ENCODE measurements at regions not wholly inside any gene's neighbourhood (a gene's known extent, or its start where the extent isn't known, plus 50 kb on each side); places are given as distances from the start of the nearest gene placed in this dataset.

GRCh38 chr13:31912647-31913401, 118.8 kb upstream of the FRY start:
- WGBS (ENCODE audit: insufficient coverage) = 100% methylated on average over 1 of the region's 2 CpGs
- no peak overlapping the region for H3K4me3 ChIP-seq (ENCODE audit: control insufficient read depth in 1 of 7, extremely low read depth in 1 of 7, insufficient read depth in 4 of 7, low read depth in 2 of 7, low read length in 6 of 7)
- ChIA-PET POLR2A (no interaction called here), CTCF (interaction anchor here (0.9 to 1.4 kb wide), 3 partner anchors 8 to 74 kb away, joined by 3 to 4 read pairs (median 3); no protein-coding TSS in a partner anchor)
- H3K27ac ChIP-seq (ENCODE audit: insufficient read depth in 1 of 2, low read depth in 1 of 2, low read length in 2 of 2, poor library complexity in 1 of 2, severe bottlenecking in 2 of 2) = no peak overlapping the region
- H3K27me3 ChIP-seq (replicated peaks in 2 of 5; ENCODE audit: control insufficient read depth in 4 of 5, insufficient read depth in 5 of 5, low read length in 4 of 5) = peaks cover 0 to 3% (median 0%) of the 10 kb centered on the region in 5 experiments
- H3K4me1 ChIP-seq (ENCODE audit: control extremely low read depth in 1 of 4, control insufficient read depth in 4 of 4, insufficient read depth in 4 of 4, low read length in 3 of 4) = peaks cover 5 to 19% (median 9%) of the 10 kb centered on the region in 4 experiments
- H3K9me3 ChIP-seq (ENCODE audit: control extremely low read depth in 1 of 5, control insufficient read depth in 4 of 5, insufficient read depth in 2 of 5, low read depth in 1 of 5, low read length in 4 of 5) = no peaks in the 10 kb centered on the region
- DNase-seq = no peak
- H3K36me3 ChIP-seq (ENCODE audit: control insufficient read depth in 4 of 4, insufficient read depth in 4 of 4, low read length in 3 of 4) = no peaks in the 10 kb centered on the region

GRCh38 chr13:31913459-31913858, 118.1 kb upstream of the FRY start:
- Histone ChIP-seq H3K27ac (ENCODE audit: insufficient read depth in 1 of 2, low read depth in 1 of 2, low read length in 2 of 2, poor library complexity in 1 of 2, severe bottlenecking in 2 of 2) (no peak overlapping the region), H3K9me3 (ENCODE audit: control extremely low read depth in 1 of 5, control insufficient read depth in 4 of 5, insufficient read depth in 2 of 5, low read depth in 1 of 5, low read length in 4 of 5) (no peaks in the 10 kb centered on the region), H3K36me3 (ENCODE audit: control insufficient read depth in 4 of 4, insufficient read depth in 4 of 4, low read length in 3 of 4) (no peaks in the 10 kb centered on the region), H3K4me3 (ENCODE audit: control insufficient read depth in 1 of 7, extremely low read depth in 1 of 7, insufficient read depth in 4 of 7, low read depth in 2 of 7, low read length in 6 of 7) (no peak overlapping the region), H3K27me3 (replicated peaks in 2 of 5; ENCODE audit: control insufficient read depth in 4 of 5, insufficient read depth in 5 of 5, low read length in 4 of 5) (peaks cover 0 to 3% (median 0%) of the 10 kb centered on the region in 5 experiments), H3K4me1 (ENCODE audit: control extremely low read depth in 1 of 4, control insufficient read depth in 4 of 4, insufficient read depth in 4 of 4, low read length in 3 of 4) (peaks cover 5 to 19% (median 9%) of the 10 kb centered on the region in 4 experiments)
- 100% methylated on average over 2 of the region's 2 CpGs for WGBS (ENCODE audit: insufficient coverage)
- POLR2A ChIA-PET = no interaction called here
- CTCF ChIA-PET = interaction anchor here (0.7 to 1.6 kb wide), 6 partner anchors 9 to 254 kb away, joined by 3 to 4 read pairs (median 3); no protein-coding TSS in a partner anchor
- no peak for DNase-seq

- ChIA-PET CTCF (interaction anchor here (1.5 to 2.4 kb wide), 4 partner anchors 25 to 73 kb away, joined by 3 to 15 read pairs (median 4); no protein-coding TSS in a partner anchor), POLR2A (no interaction called here)
- no peak overlapping the region for H3K4me3 ChIP-seq (ENCODE audit: control insufficient read depth in 1 of 7, extremely low read depth in 1 of 7, insufficient read depth in 4 of 7, low read depth in 2 of 7, low read length in 6 of 7)
- peaks cover 0 to 3% (median 0%) of the 10 kb centered on the region in 5 experiments for H3K27me3 ChIP-seq (replicated peaks in 2 of 5; ENCODE audit: control insufficient read depth in 4 of 5, insufficient read depth in 5 of 5, low read length in 4 of 5)
- H3K27ac ChIP-seq (ENCODE audit: insufficient read depth in 1 of 2, low read depth in 1 of 2, low read length in 2 of 2, poor library complexity in 1 of 2, severe bottlenecking in 2 of 2) = no peak overlapping the region
- no peaks in the 10 kb centered on the region for H3K9me3 ChIP-seq (ENCODE audit: control extremely low read depth in 1 of 5, control insufficient read depth in 4 of 5, insufficient read depth in 2 of 5, low read depth in 1 of 5, low read length in 4 of 5)
- 100% methylated on average over 4 of the region's 4 CpGs for WGBS (ENCODE audit: insufficient coverage)
- peaks cover 5 to 16% (median 8%) of the 10 kb centered on the region in 4 experiments for H3K4me1 ChIP-seq (ENCODE audit: control extremely low read depth in 1 of 4, control insufficient read depth in 4 of 4, insufficient read depth in 4 of 4, low read length in 3 of 4)
- no peak for DNase-seq
- no peaks in the 10 kb centered on the region for H3K36me3 ChIP-seq (ENCODE audit: control insufficient read depth in 4 of 4, insufficient read depth in 4 of 4, low read length in 3 of 4)
Measured at GRCh38 chr13:31914843-31915242, 116.7 kb upstream of the FRY start.

- H3K4me1 ChIP-seq (ENCODE audit: control extremely low read depth in 1 of 4, control insufficient read depth in 4 of 4, insufficient read depth in 4 of 4, low read length in 3 of 4) = peaks cover 16 to 34% (median 21%) of the 10 kb centered on the region in 4 experiments
- H3K27me3 ChIP-seq (replicated peaks in 2 of 5; ENCODE audit: control insufficient read depth in 4 of 5, insufficient read depth in 5 of 5, low read length in 4 of 5) = peaks cover 0 to 3% (median 0%) of the 10 kb centered on the region in 5 experiments
- DNase-seq = no peak
- H3K4me3 ChIP-seq (ENCODE audit: control insufficient read depth in 1 of 7, extremely low read depth in 1 of 7, insufficient read depth in 4 of 7, low read depth in 2 of 7, low read length in 6 of 7) = no peak overlapping the region
- 100% methylated on average over 1 of the region's 2 CpGs for WGBS (ENCODE audit: insufficient coverage)
- ChIA-PET CTCF (interaction anchor here (0.7 to 1.7 kb wide), 8 partner anchors 8 to 70 kb away, joined by 3 to 7 read pairs (median 3); no protein-coding TSS in a partner anchor), POLR2A (no interaction called here)
- H3K36me3 ChIP-seq (ENCODE audit: control insufficient read depth in 4 of 4, insufficient read depth in 4 of 4, low read length in 3 of 4) = no peaks in the 10 kb centered on the region
- no peaks in the 10 kb centered on the region for H3K9me3 ChIP-seq (ENCODE audit: control extremely low read depth in 1 of 5, control insufficient read depth in 4 of 5, insufficient read depth in 2 of 5, low read depth in 1 of 5, low read length in 4 of 5)
- no peak overlapping the region for H3K27ac ChIP-seq (ENCODE audit: insufficient read depth in 1 of 2, low read depth in 1 of 2, low read length in 2 of 2, poor library complexity in 1 of 2, severe bottlenecking in 2 of 2)
Measured at GRCh38 chr13:31918707-31919106, 112.9 kb upstream of the FRY start.

- POLR2A ChIA-PET = no interaction called here
Measured at GRCh38 chr13:31919241-31919640, 112.3 kb upstream of the FRY start.

GRCh38 chr13:31919971-31920726, 111.4 kb upstream of the FRY start:
- H3K36me3 ChIP-seq (ENCODE audit: control insufficient read depth in 4 of 4, insufficient read depth in 4 of 4, low read length in 3 of 4) = no peaks in the 10 kb centered on the region
- peaks cover 16 to 34% (median 21%) of the 10 kb centered on the region in 4 experiments for H3K4me1 ChIP-seq (ENCODE audit: control extremely low read depth in 1 of 4, control insufficient read depth in 4 of 4, insufficient read depth in 4 of 4, low read length in 3 of 4)
- WGBS (ENCODE audit: insufficient coverage) = no CpG with 5 or more reads among the region's 4 CpGs
- peak overlapping the region in 2 of 7 experiments; percentile 6 to 35 for H3K4me3 ChIP-seq (ENCODE audit: control insufficient read depth in 1 of 7, extremely low read depth in 1 of 7, insufficient read depth in 4 of 7, low read depth in 2 of 7, low read length in 6 of 7)
- no peaks in the 10 kb centered on the region for H3K9me3 ChIP-seq (ENCODE audit: control extremely low read depth in 1 of 5, control insufficient read depth in 4 of 5, insufficient read depth in 2 of 5, low read depth in 1 of 5, low read length in 4 of 5)
- no peak overlapping the region for H3K27ac ChIP-seq (ENCODE audit: insufficient read depth in 1 of 2, low read depth in 1 of 2, low read length in 2 of 2, poor library complexity in 1 of 2, severe bottlenecking in 2 of 2)
- ChIA-PET POLR2A (no interaction called here), CTCF (interaction anchor here (0.7 to 2.2 kb wide), 6 partner anchors 10 to 69 kb away, joined by 3 to 10 read pairs (median 4); no protein-coding TSS in a partner anchor)
- DNase-seq = peak; percentile 66 to 72 (median 71)
- peaks cover 0 to 2% (median 0%) of the 10 kb centered on the region in 5 experiments for H3K27me3 ChIP-seq (replicated peaks in 2 of 5; ENCODE audit: control insufficient read depth in 4 of 5, insufficient read depth in 5 of 5, low read length in 4 of 5)

More at GRCh38 chr13:31919241-31919640, 112.3 kb upstream of the FRY start:
- H3K27me3 ChIP-seq (replicated peaks in 2 of 5; ENCODE audit: control insufficient read depth in 4 of 5, insufficient read depth in 5 of 5, low read length in 4 of 5) = peaks cover 0 to 3% (median 0%) of the 10 kb centered on the region in 5 experiments
- WGBS (ENCODE audit: insufficient coverage) = 100% methylated on average over 1 of the region's 2 CpGs
- peaks cover 16 to 34% (median 21%) of the 10 kb centered on the region in 4 experiments for H3K4me1 ChIP-seq (ENCODE audit: control extremely low read depth in 1 of 4, control insufficient read depth in 4 of 4, insufficient read depth in 4 of 4, low read length in 3 of 4)
- CTCF ChIA-PET = interaction anchor here (1.0 to 2.2 kb wide), 7 partner anchors 9 to 70 kb away, joined by 3 to 10 read pairs (median 3); no protein-coding TSS in a partner anchor
- no peaks in the 10 kb centered on the region for H3K36me3 ChIP-seq (ENCODE audit: control insufficient read depth in 4 of 4, insufficient read depth in 4 of 4, low read length in 3 of 4)
- H3K4me3 ChIP-seq (ENCODE audit: control insufficient read depth in 1 of 7, extremely low read depth in 1 of 7, insufficient read depth in 4 of 7, low read depth in 2 of 7, low read length in 6 of 7) = no peak overlapping the region
- no peaks in the 10 kb centered on the region for H3K9me3 ChIP-seq (ENCODE audit: control extremely low read depth in 1 of 5, control insufficient read depth in 4 of 5, insufficient read depth in 2 of 5, low read depth in 1 of 5, low read length in 4 of 5)
- DNase-seq = no peak
- H3K27ac ChIP-seq (ENCODE audit: insufficient read depth in 1 of 2, low read depth in 1 of 2, low read length in 2 of 2, poor library complexity in 1 of 2, severe bottlenecking in 2 of 2) = no peak overlapping the region

All from common myeloid progenitor, CD34-positive (primary cell).